ENCODE measurements at regions not wholly inside any gene's neighbourhood (a gene's known extent, or its start where the extent isn't known, plus 50 kb on each side); places are given as distances from the start of the nearest gene placed in this dataset.

DNA sequence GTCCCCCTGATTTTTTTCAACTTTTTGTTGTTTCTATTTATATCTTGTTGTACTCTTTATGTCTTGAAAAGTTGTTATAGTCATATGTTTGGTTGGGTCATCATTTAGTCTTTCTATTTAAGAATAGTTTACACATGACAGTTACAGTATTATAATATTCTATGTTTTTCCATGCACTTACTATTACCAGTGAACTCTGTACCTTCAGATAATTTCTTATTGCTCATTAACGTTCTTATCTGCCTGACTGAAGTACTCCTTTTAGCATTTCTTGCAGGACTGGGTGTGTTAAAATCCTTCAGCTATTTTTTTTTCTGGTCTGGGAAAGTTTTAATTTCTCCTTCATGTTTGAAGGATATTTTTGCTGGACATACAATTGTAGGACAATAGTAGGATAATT, 157.7 kb upstream of the DIPK2B start:
- TF ChIP-seq, protein P1, sequence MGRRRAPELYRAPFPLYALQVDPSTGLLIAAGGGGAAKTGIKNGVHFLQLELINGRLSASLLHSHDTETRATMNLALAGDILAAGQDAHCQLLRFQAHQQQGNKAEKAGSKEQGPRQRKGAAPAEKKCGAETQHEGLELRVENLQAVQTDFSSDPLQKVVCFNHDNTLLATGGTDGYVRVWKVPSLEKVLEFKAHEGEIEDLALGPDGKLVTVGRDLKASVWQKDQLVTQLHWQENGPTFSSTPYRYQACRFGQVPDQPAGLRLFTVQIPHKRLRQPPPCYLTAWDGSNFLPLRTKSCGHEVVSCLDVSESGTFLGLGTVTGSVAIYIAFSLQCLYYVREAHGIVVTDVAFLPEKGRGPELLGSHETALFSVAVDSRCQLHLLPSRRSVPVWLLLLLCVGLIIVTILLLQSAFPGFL (CRISPR knock-in tag; IDR thresholded peaks at IDR 0.05) = no peak
- TF ChIP-seq, protein P2, sequence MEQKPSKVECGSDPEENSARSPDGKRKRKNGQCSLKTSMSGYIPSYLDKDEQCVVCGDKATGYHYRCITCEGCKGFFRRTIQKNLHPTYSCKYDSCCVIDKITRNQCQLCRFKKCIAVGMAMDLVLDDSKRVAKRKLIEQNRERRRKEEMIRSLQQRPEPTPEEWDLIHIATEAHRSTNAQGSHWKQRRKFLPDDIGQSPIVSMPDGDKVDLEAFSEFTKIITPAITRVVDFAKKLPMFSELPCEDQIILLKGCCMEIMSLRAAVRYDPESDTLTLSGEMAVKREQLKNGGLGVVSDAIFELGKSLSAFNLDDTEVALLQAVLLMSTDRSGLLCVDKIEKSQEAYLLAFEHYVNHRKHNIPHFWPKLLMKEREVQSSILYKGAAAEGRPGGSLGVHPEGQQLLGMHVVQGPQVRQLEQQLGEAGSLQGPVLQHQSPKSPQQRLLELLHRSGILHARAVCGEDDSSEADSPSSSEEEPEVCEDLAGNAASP (CRISPR knock-in tag; IDR thresholded peaks at IDR 0.05; ENCODE audit: borderline replicate concordance) = no peak
- TF ChIP-seq ZC3H13 (CRISPR knock-in tag; IDR thresholded peaks at IDR 0.05) (no peak), NAIF1 (CRISPR knock-in tag; IDR thresholded peaks at IDR 0.05; ENCODE audit: borderline replicate concordance) (no peak), POLR2AphosphoS2 (IDR thresholded peaks at IDR 0.05; ENCODE audit: low read depth, low read length) (no peak), SMARCC2 (IDR thresholded peaks at IDR 0.05) (no peak), SNAI1 (CRISPR knock-in tag; IDR thresholded peaks at IDR 0.05; ENCODE audit: borderline replicate concordance) (no peak), REXO4 (CRISPR knock-in tag; IDR thresholded peaks at IDR 0.05; ENCODE audit: borderline replicate concordance) (no peak), ZNF619 (CRISPR knock-in tag; IDR thresholded peaks at IDR 0.05) (no peak), WIZ (CRISPR knock-in tag; IDR thresholded peaks at IDR 0.05) (no peak)
- TF ChIP-seq, protein P3, sequence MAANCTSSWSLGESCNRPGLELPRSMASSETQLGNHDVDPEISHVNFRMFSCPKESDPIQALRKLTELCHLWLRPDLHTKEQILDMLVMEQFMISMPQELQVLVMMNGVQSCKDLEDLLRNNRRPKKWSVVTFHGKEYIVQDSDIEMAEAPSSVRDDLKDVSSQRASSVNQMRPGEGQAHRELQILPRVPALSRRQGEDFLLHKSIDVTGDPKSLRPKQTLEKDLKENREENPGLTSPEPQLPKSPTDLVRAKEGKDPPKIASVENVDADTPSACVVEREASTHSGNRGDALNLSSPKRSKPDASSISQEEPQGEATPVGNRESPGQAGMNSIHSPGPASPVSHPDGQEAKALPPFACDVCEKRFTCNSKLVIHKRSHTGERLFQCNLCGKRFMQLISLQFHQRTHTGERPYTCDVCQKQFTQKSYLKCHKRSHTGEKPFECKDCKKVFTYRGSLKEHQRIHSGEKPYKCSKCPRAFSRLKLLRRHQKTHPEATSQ (CRISPR knock-in tag; IDR thresholded peaks at IDR 0.05; ENCODE audit: borderline replicate concordance) = no peak
- TF ChIP-seq, protein P4, sequence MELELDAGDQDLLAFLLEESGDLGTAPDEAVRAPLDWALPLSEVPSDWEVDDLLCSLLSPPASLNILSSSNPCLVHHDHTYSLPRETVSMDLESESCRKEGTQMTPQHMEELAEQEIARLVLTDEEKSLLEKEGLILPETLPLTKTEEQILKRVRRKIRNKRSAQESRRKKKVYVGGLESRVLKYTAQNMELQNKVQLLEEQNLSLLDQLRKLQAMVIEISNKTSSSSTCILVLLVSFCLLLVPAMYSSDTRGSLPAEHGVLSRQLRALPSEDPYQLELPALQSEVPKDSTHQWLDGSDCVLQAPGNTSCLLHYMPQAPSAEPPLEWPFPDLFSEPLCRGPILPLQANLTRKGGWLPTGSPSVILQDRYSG (CRISPR knock-in tag; IDR thresholded peaks at IDR 0.05) = no peak
- TF ChIP-seq, protein P5, sequence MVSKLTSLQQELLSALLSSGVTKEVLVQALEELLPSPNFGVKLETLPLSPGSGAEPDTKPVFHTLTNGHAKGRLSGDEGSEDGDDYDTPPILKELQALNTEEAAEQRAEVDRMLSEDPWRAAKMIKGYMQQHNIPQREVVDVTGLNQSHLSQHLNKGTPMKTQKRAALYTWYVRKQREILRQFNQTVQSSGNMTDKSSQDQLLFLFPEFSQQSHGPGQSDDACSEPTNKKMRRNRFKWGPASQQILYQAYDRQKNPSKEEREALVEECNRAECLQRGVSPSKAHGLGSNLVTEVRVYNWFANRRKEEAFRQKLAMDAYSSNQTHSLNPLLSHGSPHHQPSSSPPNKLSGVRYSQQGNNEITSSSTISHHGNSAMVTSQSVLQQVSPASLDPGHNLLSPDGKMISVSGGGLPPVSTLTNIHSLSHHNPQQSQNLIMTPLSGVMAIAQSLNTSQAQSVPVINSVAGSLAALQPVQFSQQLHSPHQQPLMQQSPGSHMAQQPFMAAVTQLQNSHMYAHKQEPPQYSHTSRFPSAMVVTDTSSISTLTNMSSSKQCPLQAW (CRISPR knock-in tag; IDR thresholded peaks at IDR 0.05) = no peak
- no peaks in the 10 kb centered on the region for H4K20me1 ChIP-seq (ENCODE audit: insufficient read depth, low read length)
- H3K4me1 ChIP-seq (ENCODE audit: insufficient read depth, low read length) = no peaks in the 10 kb centered on the region
- no peaks in the 10 kb centered on the region for H3K36me3 ChIP-seq (replicated peaks in 1 of 2; ENCODE audit: control insufficient read depth in 1 of 2, insufficient read depth in 2 of 2, low read length in 2 of 2)
- in situ Hi-C loops (cut with HindIII; ENCODE audit: extremely low pct_ligation_motif_present, low pct_unique_long_range_greater_than_20kb) = no loop called here
- no peak overlapping the region for H3K9ac ChIP-seq (ENCODE audit: insufficient read depth, low read depth, low read length)
- BruUV-seq (replicated peaks) = no TSS peak
- H3K4me3 ChIP-seq (replicated peaks in 1 of 3; ENCODE audit: insufficient read depth in 1 of 3, low read depth in 2 of 3, low read length in 3 of 3) = no peak overlapping the region
- 0% methylated on average over 1 of the region's 1 CpG for WGBS (ENCODE audit: low lambda C conversion rate)
- no peak overlapping the region for H3K4me2 ChIP-seq (ENCODE audit: low read depth, low read length)
- ChIA-PET CTCF (ENCODE audit: low intra/inter-chr PET ratio, low total read pairs) (no interaction called here), POLR2A (no interaction called here)
- no peaks in the 10 kb centered on the region for H3K79me2 ChIP-seq (ENCODE audit: insufficient read depth, low read length)
- no peak for DNase-seq (ENCODE audit: low spot score)
- intact Hi-C loops (cut with micrococcal nuclease; ENCODE audit: unreplicated experiment) = no loop called here
- no peaks in the 10 kb centered on the region for H3K9me3 ChIP-seq (ENCODE audit: low read length)
- ATAC-seq = no peak
- no peaks in the 10 kb centered on the region for H3K27me3 ChIP-seq (ENCODE audit: control insufficient read depth in 1 of 2, insufficient read depth in 2 of 2, low read length in 2 of 2)
- FAIRE-seq = no peak
- no peak overlapping the region for H3K27ac ChIP-seq (ENCODE audit: extremely low read length, insufficient read depth, low read length)
- H2AFZ ChIP-seq (ENCODE audit: low read length) = no peak overlapping the region
